ENCODE measurements at regions not wholly inside any gene's neighbourhood (a gene's known extent, or its start where the extent isn't known, plus 50 kb on each side); places are given as distances from the start of the nearest gene placed in this dataset.

DNA sequence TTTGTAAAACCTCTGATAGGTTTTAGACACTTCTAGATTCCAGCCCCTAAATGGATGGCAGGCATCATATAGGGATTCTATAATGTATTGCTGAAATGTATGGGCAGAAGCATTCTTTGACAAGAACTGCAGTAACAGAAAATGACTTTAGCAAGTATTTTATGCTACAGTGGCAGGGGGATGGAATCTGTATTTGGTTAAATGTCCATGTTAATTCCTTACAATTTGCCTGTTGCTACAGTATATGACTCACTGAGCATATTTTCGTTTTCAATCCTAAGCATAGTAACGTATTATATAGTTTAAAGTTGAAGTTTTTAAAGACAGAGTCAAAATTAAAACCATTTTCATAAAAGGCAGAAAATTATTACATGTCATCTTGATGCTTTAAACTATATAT lies 150.1 kb downstream of the MEX3B start:
- DNase-seq (no peak), ATAC-seq (no peak)
- Histone ChIP-seq H3K4me3 (ENCODE audit: low read length) (no peak overlapping the region), H3K27ac (ENCODE audit: low read depth, low read length) (no peak overlapping the region), H3K36me3 (ENCODE audit: control insufficient read depth in 2 of 3, insufficient read depth in 3 of 3, low read length in 3 of 3) (no peaks in the 10 kb centered on the region), H3K4me1 (ENCODE audit: control insufficient read depth in 2 of 2, insufficient read depth in 2 of 2, low read length in 2 of 2) (no peaks in the 10 kb centered on the region), H3K27me3 (ENCODE audit: control insufficient read depth in 2 of 2, insufficient read depth in 2 of 2, low read length in 2 of 2) (no peaks in the 10 kb centered on the region), H3K9me3 (ENCODE audit: control insufficient read depth in 2 of 3, low read length in 3 of 3) (no peaks in the 10 kb centered on the region)
- ChIA-PET CTCF (no interaction called here), POLR2A (no interaction called here)
- intact Hi-C loops (cut with micrococcal nuclease), result no loop called here
- Mint-ChIP-seq H3K27ac (no peak overlapping the region), H3K4me3 (no peak overlapping the region), H3K27me3 (peaks cover 0 to 21% (median 7%) of the 10 kb centered on the region in 5 donors), H3K36me3 (no peaks in the 10 kb centered on the region), H3K4me1 (no peaks in the 10 kb centered on the region), H3K9me3 (no peaks in the 10 kb centered on the region)

DNA sequence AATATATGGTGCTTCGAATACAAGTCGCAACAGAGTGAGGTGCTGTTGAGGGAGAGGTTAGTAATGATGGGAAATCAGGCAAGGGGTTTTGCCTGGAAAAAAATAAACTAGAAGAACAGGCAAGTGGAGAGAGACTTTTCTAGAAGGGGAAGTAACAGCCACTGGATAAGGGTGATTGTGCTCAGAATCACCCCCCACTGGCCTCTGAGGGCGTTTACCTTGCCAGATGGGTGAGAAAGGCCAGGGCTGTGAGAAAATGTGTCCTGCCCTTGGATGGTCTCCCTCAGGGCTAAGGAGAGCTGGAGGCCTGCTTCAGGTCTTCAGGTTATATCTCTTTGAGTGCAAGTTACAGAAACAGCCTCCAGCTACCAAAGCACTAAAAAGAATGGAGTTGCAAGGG lies 151.8 kb downstream of the MEX3B start:
- intact Hi-C loops (cut with micrococcal nuclease), result no loop called here
- POLR2A ChIA-PET, result no interaction called here
- Mint-ChIP-seq H3K27me3 (peaks cover 0 to 24% (median 8%) of the 10 kb centered on the region in 5 donors), H3K9me3 (no peaks in the 10 kb centered on the region), H3K27ac (no peak overlapping the region), H3K36me3 (no peaks in the 10 kb centered on the region), H3K4me3 (no peak overlapping the region), H3K4me1 (no peaks in the 10 kb centered on the region)
- no peaks in the 10 kb centered on the region for H3K9me3 ChIP-seq (ENCODE audit: control insufficient read depth in 2 of 3, low read length in 3 of 3)
- ATAC-seq (no peak), DNase-seq (no peak)
- no peaks in the 10 kb centered on the region for H3K27me3 ChIP-seq (ENCODE audit: control insufficient read depth in 2 of 2, insufficient read depth in 2 of 2, low read length in 2 of 2)
- CTCF ChIA-PET, result no interaction called here
- H3K4me3 ChIP-seq (ENCODE audit: low read length), result no peak overlapping the region
- no peaks in the 10 kb centered on the region for H3K4me1 ChIP-seq (ENCODE audit: control insufficient read depth in 2 of 2, insufficient read depth in 2 of 2, low read length in 2 of 2)
- no peaks in the 10 kb centered on the region for H3K36me3 ChIP-seq (ENCODE audit: control insufficient read depth in 2 of 3, insufficient read depth in 3 of 3, low read length in 3 of 3)
- no peak overlapping the region for H3K27ac ChIP-seq (ENCODE audit: low read depth, low read length)

DNA sequence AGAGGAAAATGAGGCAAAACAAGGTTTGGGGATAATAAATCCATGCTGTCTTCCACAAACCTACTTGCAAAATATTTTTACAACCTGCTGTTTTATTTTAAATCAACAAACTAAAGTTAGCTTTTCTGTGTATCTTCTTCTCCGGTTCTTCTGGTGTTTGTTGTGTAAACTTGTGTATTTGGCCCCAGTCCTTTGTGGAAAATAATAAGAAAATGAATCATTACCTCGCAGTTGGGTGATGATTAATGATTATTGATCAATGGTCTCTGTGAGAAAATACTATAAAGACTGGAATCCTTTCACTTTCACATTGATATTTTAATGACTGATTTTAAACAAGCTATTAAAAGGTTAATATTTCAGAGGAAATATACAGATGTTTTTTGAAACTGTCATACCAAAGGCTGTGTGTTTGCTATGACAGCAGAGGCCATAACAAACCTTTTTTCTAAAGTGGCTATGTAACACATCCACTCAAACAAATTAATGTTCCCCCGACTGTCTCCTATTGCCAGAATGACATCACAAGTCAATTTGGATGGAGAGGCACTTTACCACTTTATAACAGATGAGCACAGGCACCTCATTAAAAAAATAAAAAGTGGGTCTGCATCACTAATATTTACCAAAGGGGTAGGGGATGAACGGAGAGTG lies 152.5 kb downstream of the MEX3B start:
- Mint-ChIP-seq H3K4me3 (no peak overlapping the region), H3K4me1 (no peaks in the 10 kb centered on the region), H3K27me3 (peaks cover 0 to 22% (median 6%) of the 10 kb centered on the region in 5 donors), H3K27ac (no peak overlapping the region), H3K36me3 (no peaks in the 10 kb centered on the region), H3K9me3 (no peaks in the 10 kb centered on the region)
- ChIA-PET CTCF (no interaction called here), POLR2A (no interaction called here)
- ATAC-seq, result no peak
- H3K4me3 ChIP-seq (ENCODE audit: low read length), result no peak overlapping the region
- H3K27ac ChIP-seq (ENCODE audit: low read depth, low read length), result no peak overlapping the region
- DNase-seq, result no peak
- intact Hi-C loops (cut with micrococcal nuclease), result no loop called here
- H3K4me1 ChIP-seq (ENCODE audit: control insufficient read depth in 2 of 2, insufficient read depth in 2 of 2, low read length in 2 of 2), result no peaks in the 10 kb centered on the region
- H3K9me3 ChIP-seq (ENCODE audit: control insufficient read depth in 2 of 3, low read length in 3 of 3), result no peaks in the 10 kb centered on the region
- no peaks in the 10 kb centered on the region for H3K36me3 ChIP-seq (ENCODE audit: control insufficient read depth in 2 of 3, insufficient read depth in 3 of 3, low read length in 3 of 3)
- H3K27me3 ChIP-seq (ENCODE audit: control insufficient read depth in 2 of 2, insufficient read depth in 2 of 2, low read length in 2 of 2), result no peaks in the 10 kb centered on the region

DNA sequence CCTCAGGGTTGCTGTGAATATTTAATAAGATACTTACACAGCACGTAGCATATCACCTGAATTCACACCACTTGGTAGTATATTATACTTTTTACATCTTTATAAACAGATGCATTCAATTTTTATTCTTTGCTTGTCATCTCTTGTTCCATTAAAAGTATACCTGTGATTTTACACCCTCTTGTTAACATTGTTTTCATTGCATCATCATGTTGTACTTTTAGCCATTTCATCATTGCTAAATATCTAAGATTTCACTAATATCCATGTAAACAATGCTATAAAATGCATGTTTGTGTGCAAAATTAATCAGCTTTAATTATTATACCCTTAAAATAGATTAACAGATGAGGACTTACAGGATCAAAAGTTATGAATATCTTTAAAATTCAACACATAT lies 155.3 kb downstream of the MEX3B start:
- peaks cover 0 to 4% (median 0%) of the 10 kb centered on the region in 11 donors for H3K9me3 Mint-ChIP-seq
- intact Hi-C loops (cut with micrococcal nuclease), result no loop called here
- no peaks in the 10 kb centered on the region for H3K4me1 Mint-ChIP-seq
- no peak for DNase-seq
- H3K4me1 ChIP-seq (ENCODE audit: control insufficient read depth in 2 of 2, insufficient read depth in 2 of 2, low read length in 2 of 2), result no peaks in the 10 kb centered on the region
- H3K4me3 Mint-ChIP-seq, result no peak overlapping the region
- no peaks in the 10 kb centered on the region for H3K27me3 ChIP-seq (ENCODE audit: control insufficient read depth in 2 of 2, insufficient read depth in 2 of 2, low read length in 2 of 2)
- ChIA-PET CTCF (no interaction called here), POLR2A (no interaction called here)
- H3K27ac Mint-ChIP-seq, result no peak overlapping the region
- H3K27me3 Mint-ChIP-seq, result peaks cover 0 to 20% (median 14%) of the 10 kb centered on the region in 5 donors
- H3K36me3 ChIP-seq (ENCODE audit: control insufficient read depth in 2 of 3, insufficient read depth in 3 of 3, low read length in 3 of 3), result no peaks in the 10 kb centered on the region
- no peak overlapping the region for H3K4me3 ChIP-seq (ENCODE audit: low read length)
- H3K9me3 ChIP-seq (ENCODE audit: control insufficient read depth in 2 of 3, low read length in 3 of 3), result no peaks in the 10 kb centered on the region
- H3K36me3 Mint-ChIP-seq, result no peaks in the 10 kb centered on the region
- no peak overlapping the region for H3K27ac ChIP-seq (ENCODE audit: low read depth, low read length)
- ATAC-seq, result no peak

DNA sequence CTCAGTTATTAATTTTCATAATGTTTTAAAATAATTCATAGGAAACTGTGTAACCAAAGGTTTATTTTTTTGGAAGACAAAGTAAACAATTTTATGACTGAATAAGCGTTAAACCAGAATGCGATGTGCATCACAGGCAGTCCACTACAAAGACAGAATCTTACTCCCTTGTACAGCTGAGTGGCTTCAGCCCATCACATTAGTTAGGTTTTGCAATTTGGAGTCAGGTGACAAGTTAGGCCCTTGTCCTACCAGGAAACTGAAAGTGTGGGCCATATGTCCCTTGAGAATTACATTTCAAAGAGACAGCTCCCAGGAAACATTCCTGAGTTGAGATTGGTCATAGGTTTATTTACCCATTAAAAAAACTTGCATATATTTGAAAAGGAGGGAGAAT lies 156.3 kb downstream of the MEX3B start:
- no peak overlapping the region for H3K4me3 Mint-ChIP-seq
- ChIA-PET POLR2A (no interaction called here), CTCF (no interaction called here)
- Histone ChIP-seq H3K9me3 (ENCODE audit: control insufficient read depth in 2 of 3, low read length in 3 of 3) (no peaks in the 10 kb centered on the region), H3K27ac (ENCODE audit: low read depth, low read length) (no peak overlapping the region), H3K27me3 (ENCODE audit: control insufficient read depth in 2 of 2, insufficient read depth in 2 of 2, low read length in 2 of 2) (no peaks in the 10 kb centered on the region), H3K4me3 (ENCODE audit: low read length) (no peak overlapping the region), H3K4me1 (ENCODE audit: control insufficient read depth in 2 of 2, insufficient read depth in 2 of 2, low read length in 2 of 2) (no peaks in the 10 kb centered on the region), H3K36me3 (ENCODE audit: control insufficient read depth in 2 of 3, insufficient read depth in 3 of 3, low read length in 3 of 3) (no peaks in the 10 kb centered on the region)
- H3K4me1 Mint-ChIP-seq, result no peaks in the 10 kb centered on the region
- intact Hi-C loops (cut with micrococcal nuclease), result no loop called here
- ATAC-seq, result no peak
- no peak overlapping the region for H3K27ac Mint-ChIP-seq
- peaks cover 0 to 4% (median 0%) of the 10 kb centered on the region in 11 donors for H3K9me3 Mint-ChIP-seq
- H3K36me3 Mint-ChIP-seq, result no peaks in the 10 kb centered on the region
- peaks cover 0 to 18% (median 14%) of the 10 kb centered on the region in 5 donors for H3K27me3 Mint-ChIP-seq
- DNase-seq, result no peak

DNA sequence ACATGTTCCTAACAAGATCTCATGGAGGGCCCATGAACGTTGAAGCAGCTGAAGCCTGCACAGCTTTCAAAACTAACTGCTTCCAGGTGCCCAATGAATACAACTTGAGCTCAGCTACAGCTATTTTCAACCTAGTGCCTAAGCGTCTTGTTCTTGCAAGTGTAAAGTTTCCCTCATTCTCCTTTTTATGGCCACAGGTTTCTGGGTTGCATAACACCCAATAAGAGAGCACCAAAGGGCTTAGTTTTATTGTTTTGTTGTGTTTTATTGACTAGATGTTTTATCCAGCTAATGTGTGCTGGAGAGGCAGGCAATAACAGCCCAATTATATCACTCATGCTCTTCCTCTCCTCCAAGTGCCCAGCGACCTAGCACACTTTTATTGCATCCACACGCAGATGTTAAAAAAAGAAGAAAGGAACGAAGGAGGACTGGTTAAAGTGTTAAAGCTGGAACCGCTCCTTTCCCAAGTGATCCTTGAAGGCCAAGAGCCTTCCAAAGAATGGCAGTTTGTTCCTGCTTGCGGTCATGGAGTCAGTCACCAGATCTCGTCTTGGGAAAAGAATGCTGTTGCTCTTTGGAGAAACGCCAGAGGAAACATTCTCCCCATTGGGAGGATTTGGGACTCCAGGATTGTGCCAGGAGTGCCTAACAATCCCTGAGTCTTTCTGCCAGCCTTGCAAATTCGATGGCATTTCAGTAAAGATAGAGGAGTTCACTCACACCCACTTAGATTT lies 156.9 kb downstream of the MEX3B start:
- ATAC-seq (no peak), DNase-seq (no peak)
- Mint-ChIP-seq H3K4me3 (no peak overlapping the region), H3K9me3 (peaks cover 0 to 4% (median 0%) of the 10 kb centered on the region in 11 donors), H3K27me3 (peaks cover 0 to 16% (median 11%) of the 10 kb centered on the region in 5 donors), H3K4me1 (no peaks in the 10 kb centered on the region), H3K36me3 (no peaks in the 10 kb centered on the region), H3K27ac (no peak overlapping the region)
- Histone ChIP-seq H3K9me3 (ENCODE audit: control insufficient read depth in 2 of 3, low read length in 3 of 3) (no peaks in the 10 kb centered on the region), H3K4me1 (ENCODE audit: control insufficient read depth in 2 of 2, insufficient read depth in 2 of 2, low read length in 2 of 2) (no peaks in the 10 kb centered on the region), H3K27ac (ENCODE audit: low read depth, low read length) (no peak overlapping the region), H3K27me3 (ENCODE audit: control insufficient read depth in 2 of 2, insufficient read depth in 2 of 2, low read length in 2 of 2) (no peaks in the 10 kb centered on the region), H3K36me3 (ENCODE audit: control insufficient read depth in 2 of 3, insufficient read depth in 3 of 3, low read length in 3 of 3) (no peaks in the 10 kb centered on the region), H3K4me3 (ENCODE audit: low read length) (no peak overlapping the region)
- intact Hi-C loops (cut with micrococcal nuclease), result no loop called here
- CTCF ChIA-PET, result no interaction called here
- POLR2A ChIA-PET, result no interaction called here

DNA sequence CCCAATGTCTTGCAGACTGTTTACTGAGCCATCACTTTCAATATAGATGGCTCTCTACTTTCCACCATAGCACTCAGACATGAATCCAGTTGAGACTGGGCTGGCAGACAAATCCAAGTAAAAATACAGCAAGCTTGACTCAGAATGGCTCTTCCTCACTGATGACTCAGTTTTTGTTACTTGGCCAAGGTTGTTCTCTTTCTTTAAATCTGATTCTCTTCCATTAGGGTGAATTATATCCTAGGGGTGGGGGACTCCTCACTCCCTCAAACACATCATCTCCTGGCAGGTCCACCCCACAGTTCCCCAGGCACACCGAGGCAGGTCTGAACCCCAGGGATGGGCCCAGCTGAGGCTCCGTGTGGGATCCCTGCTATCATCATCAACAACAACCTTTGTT lies 157.9 kb downstream of the MEX3B start:
- H3K4me3 Mint-ChIP-seq, result no peak overlapping the region
- Histone ChIP-seq H3K4me3 (ENCODE audit: low read length) (no peak overlapping the region), H3K9me3 (ENCODE audit: control insufficient read depth in 2 of 3, low read length in 3 of 3) (no peaks in the 10 kb centered on the region), H3K4me1 (ENCODE audit: control insufficient read depth in 2 of 2, insufficient read depth in 2 of 2, low read length in 2 of 2) (no peaks in the 10 kb centered on the region), H3K36me3 (ENCODE audit: control insufficient read depth in 2 of 3, insufficient read depth in 3 of 3, low read length in 3 of 3) (no peaks in the 10 kb centered on the region), H3K27ac (ENCODE audit: low read depth, low read length) (no peak overlapping the region), H3K27me3 (ENCODE audit: control insufficient read depth in 2 of 2, insufficient read depth in 2 of 2, low read length in 2 of 2) (no peaks in the 10 kb centered on the region)
- peaks cover 0 to 16% (median 6%) of the 10 kb centered on the region in 5 donors for H3K27me3 Mint-ChIP-seq
- ATAC-seq, result no peak
- POLR2A ChIA-PET, result no interaction called here
- no peak for DNase-seq
- H3K36me3 Mint-ChIP-seq, result no peaks in the 10 kb centered on the region
- CTCF ChIA-PET, result no interaction called here
- H3K4me1 Mint-ChIP-seq, result no peaks in the 10 kb centered on the region
- peaks cover 0 to 4% (median 0%) of the 10 kb centered on the region in 11 donors for H3K9me3 Mint-ChIP-seq
- no peak overlapping the region for H3K27ac Mint-ChIP-seq
- intact Hi-C loops (cut with micrococcal nuclease), result no loop called here

Data from naive thymus-derived CD4-positive, alpha-beta T cell (primary cell).